Body of pancreas (tissue), 4 donors: ENCODE measurements at regions not wholly inside any gene's neighbourhood (a gene's known extent, or its start where the extent isn't known, plus 50 kb on each side); places are given as distances from the start of the nearest gene placed in this dataset.

Source experiments
- CTCF ChIP-seq, 7 experiments: fragments of 450-650 bp in 4 of 7; fragments of 200-600 bp in 3 of 7; sonication (generic) in 3 of 7; IDR thresholded peaks; one replicate each; pipeline ENCODE4 v1.5.1; 2016 to 2019; ENCODE audit warnings: antibody characterized with exemption in 7 of 7
- POLR2A ChIP-seq, 3 donors: fragments of 450-650 bp; IDR thresholded peaks; one replicate each; pipeline ENCODE4 v1.6.1; 2016; ENCODE audit warnings: antibody characterized with exemption in 3 of 3, mild to moderate bottlenecking in 2 of 3

GRCh38 chr4:188688956-188689355 lies 549.7 kb downstream of the TRIML1 start:
- TF ChIP-seq CTCF (IDR thresholded peaks at IDR 0.05): no peak
- TF ChIP-seq POLR2A (IDR thresholded peaks at IDR 0.05): no peak
